HepG2 (cell line): ENCODE measurements at regions not wholly inside any gene's neighbourhood (a gene's known extent, or its start where the extent isn't known, plus 50 kb on each side); places are given as distances from the start of the nearest gene placed in this dataset.

Experiments used
- ATAC-seq: fragments of 200-7000 bp; cut with Tn5 transposase; 3 replicates; pipeline ENCODE4 v1.9.1; 2020; ENCODE audit warnings: mild to moderate bottlenecking, moderate library complexity
- BruUV-seq: library from RNA; stranded (reverse); fragments of 400-500 nt; replicated peaks from 2 replicates; lab custom pipeline; 2021; lab: Mats Ljungman, UMichigan
- CTCF ChIA-PET: fragments of 300-600 bp; formaldehyde crosslinking; extraction: SDS; loops from one replicate; lab custom pipeline; 2021; ENCODE audit warnings: low total read pairs, inconsistent platforms, low intra/inter-chr PET ratio; lab: Yijun Ruan, JAX
- POLR2A ChIA-PET: fragments of 350-600 bp; sonication (Branson Sonifier 250); formaldehyde crosslinking; loops from one replicate; lab custom pipeline; 2020; ENCODE audit warnings: antibody characterized with exemption, inconsistent platforms; lab: Yijun Ruan, JAX
- DNase-seq: peaks from one replicate; pipeline ENCODE4 v3.0.0-alpha.2; 2015; ENCODE audit warnings: low spot score
- FAIRE-seq: peaks from 3 replicates; lab custom pipeline; 2011; peaks lifted over from hg19 to GRCh38; lab: Jason Lieb, UNC
- H2AFZ ChIP-seq: one replicate; pipeline ENCODE4 v1.6.1; 2011; ENCODE audit warnings: low read length, inconsistent platforms
- H3K27ac ChIP-seq: fragments of 300-600 bp; 3 replicates; pipeline ENCODE4 v1.8.0; 2011; ENCODE audit warnings: mixed run types, mild to moderate bottlenecking, mixed read lengths, low read length, inconsistent platforms; ENCODE audit not compliant: insufficient read depth; ENCODE audit errors: extremely low read length
- H3K27me3 ChIP-seq, 2 experiments: fragments of 200-600 bp in 1 of 2; 2 replicates in 1 of 2; 3 replicates in 1 of 2; pipeline versions ENCODE4 v1.6.0 to v1.8.0; 2011; ENCODE audit warnings: low read length in 2 of 2, mild to moderate bottlenecking in 2 of 2, moderate library complexity in 2 of 2, inconsistent platforms in 1 of 2; ENCODE audit not compliant: insufficient read depth in 2 of 2, control insufficient read depth in 1 of 2
- H3K36me3 ChIP-seq, 2 experiments: fragments of 200-600 bp in 1 of 2; replicated peaks in 1 of 2; 2 replicates in 1 of 2; 3 replicates in 1 of 2; pipeline versions ENCODE4 v1.5.1 to v1.8.0; 2011; ENCODE audit warnings: low read length in 2 of 2, inconsistent platforms in 1 of 2; ENCODE audit not compliant: insufficient read depth in 2 of 2, control insufficient read depth in 1 of 2
- H3K4me1 ChIP-seq: 2 replicates; pipeline ENCODE4 v1.5.1; 2012; ENCODE audit warnings: low read length, inconsistent platforms; ENCODE audit not compliant: insufficient read depth
- H3K4me2 ChIP-seq: 2 replicates; pipeline ENCODE4 v1.6.0; 2011; ENCODE audit warnings: low read depth, low read length, inconsistent platforms
- H3K4me3 ChIP-seq, 3 experiments: fragments of 200-600 bp in 1 of 3; sonication (generic), shearing (Covaris generic) in 1 of 3; replicated peaks in 1 of 3; 2 replicates each; pipeline ENCODE4 v1.5.1; 2011 to 2016; ENCODE audit warnings: low read length in 3 of 3, inconsistent platforms in 2 of 3, low read depth in 2 of 3, mild to moderate bottlenecking in 2 of 3, control low read depth in 1 of 3, mixed read lengths in 1 of 3; ENCODE audit not compliant: insufficient read depth in 1 of 3
- H3K79me2 ChIP-seq: one replicate; pipeline ENCODE4 v1.6.1; 2011; ENCODE audit warnings: low read length, inconsistent platforms; ENCODE audit not compliant: insufficient read depth
- H3K9ac ChIP-seq: 2 replicates; pipeline ENCODE4 v1.6.0; 2011; ENCODE audit warnings: mild to moderate bottlenecking, low read depth, low read length, inconsistent platforms; ENCODE audit not compliant: insufficient read depth
- H3K9me3 ChIP-seq: 2 replicates; pipeline ENCODE4 v1.5.1; 2012; ENCODE audit warnings: mild to moderate bottlenecking, low read length
- H4K20me1 ChIP-seq: 2 replicates; pipeline ENCODE4 v1.6.0; 2011; ENCODE audit warnings: inconsistent platforms, mild to moderate bottlenecking, low read length, moderate library complexity; ENCODE audit not compliant: insufficient read depth
- HMGXB4 ChIP-seq, 2 experiments: sonication (generic) in 1 of 2; formaldehyde crosslinking in 1 of 2; IDR thresholded peaks; 2 replicates each; pipeline versions ENCODE4 v1.4.0 to v1.6.1; 2018 to 2020; ENCODE audit warnings: missing genetic modification reagents in 2 of 2, borderline replicate concordance in 1 of 2, low read depth in 1 of 2, mild to moderate bottlenecking in 1 of 2, missing biosample characterization in 1 of 2
- RARA ChIP-seq: IDR thresholded peaks from 2 replicates; pipeline ENCODE4 v1.6.1; 2016; ENCODE audit warnings: missing genetic modification reagents, missing compliant biosample characterization
- SAP130 ChIP-seq: IDR thresholded peaks from 2 replicates; pipeline ENCODE4 v1.6.1; 2016; ENCODE audit warnings: low read depth
- TOE1 ChIP-seq: sonication (generic); formaldehyde crosslinking; IDR thresholded peaks from 2 replicates; pipeline ENCODE4 v1.4.0; 2020; ENCODE audit warnings: mild to moderate bottlenecking, missing genetic modification reagents
- ZNF30 ChIP-seq: sonication (generic); formaldehyde crosslinking; IDR thresholded peaks from 2 replicates; pipeline ENCODE4 v1.5.0; 2020; ENCODE audit warnings: mild to moderate bottlenecking, missing genetic modification reagents
- ZNF775 ChIP-seq: sonication (generic); formaldehyde crosslinking; IDR thresholded peaks from 2 replicates; pipeline ENCODE4 v1.4.0; 2020; ENCODE audit warnings: missing genetic modification reagents, mild to moderate bottlenecking, moderate library complexity, borderline replicate concordance
- WGBS: methylation state at CpG from one replicate; pipeline ENCODE4 v1.1.6; 2017; ENCODE audit warnings: low lambda C conversion rate; 5-methylcytosine and 5-hydroxymethylcytosine counted together
- in situ Hi-C: cut with HindIII; loops from 2 replicates; pipeline ENCODE4 v1.10.0; 2017; ENCODE audit warnings: low pct_unique_long_range_greater_than_20kb; ENCODE audit not compliant: extremely low pct_ligation_motif_present
- intact Hi-C: fragments of 100-400 bp; cut with micrococcal nuclease; formaldehyde crosslinking; loops from one replicate; pipeline ENCODE4 v1.10.0; 2022; ENCODE audit not compliant: unreplicated experiment

DNA sequence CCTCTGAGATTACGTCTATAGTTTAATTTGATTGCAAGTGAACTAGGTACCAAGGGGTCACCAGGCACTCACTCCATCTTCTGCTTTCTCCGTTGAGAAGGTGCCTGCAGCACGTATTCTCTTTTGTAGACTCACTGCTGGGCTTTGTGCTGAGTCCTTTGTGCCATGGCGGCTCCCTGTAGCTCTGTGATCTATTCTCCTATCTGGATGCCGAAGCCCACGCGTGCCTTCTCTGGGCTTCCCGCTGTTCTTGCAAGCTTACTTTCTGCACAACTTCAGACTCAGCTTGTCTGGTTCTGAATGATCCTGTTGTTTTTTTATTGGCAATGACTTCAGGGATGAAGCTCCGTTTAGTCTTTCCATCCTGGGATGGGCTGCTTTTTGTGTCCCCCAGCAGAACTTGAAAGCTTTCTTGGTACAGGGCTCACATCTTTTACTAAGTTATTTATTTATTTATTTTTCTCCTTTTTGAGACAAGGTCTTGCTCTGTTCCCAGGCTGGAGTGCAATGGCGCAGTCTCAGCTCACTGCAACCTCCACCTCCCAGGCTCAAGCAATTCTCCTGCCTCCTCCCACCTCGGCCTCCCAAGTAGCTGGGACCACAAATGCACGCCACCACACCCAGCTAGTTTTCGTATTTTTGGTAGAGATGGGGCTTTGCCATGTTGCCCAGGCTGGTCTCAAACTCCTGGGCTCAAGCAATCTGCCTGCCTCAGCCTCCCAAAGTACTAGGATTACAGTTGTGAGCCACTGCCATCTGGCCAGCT is 100.9 kb upstream of the NKX1-1 start:
- FAIRE-seq, result no peak
- DNase-seq, result no peak
- BruUV-seq, result no TSS peak
- Histone ChIP-seq H3K4me1 (no peaks in the 10 kb centered on the region), H3K36me3 (no peaks in the 10 kb centered on the region), H3K9ac (no peak overlapping the region)
- in situ Hi-C loops, result no loop called here
- POLR2A ChIA-PET, result no interaction called here
- no peak for TF ChIP-seq RARA
- TF ChIP-seq SAP130, result no peak
- TF ChIP-seq HMGXB4 (CRISPR knock-in tag; IDR thresholded peaks at IDR 0.05; ENCODE audit: borderline replicate concordance in 1 of 2, low read depth in 1 of 2), result no peak
- no peak for TF ChIP-seq ZNF775 (CRISPR knock-in tag)
- no peak for TF ChIP-seq TOE1
- no peak for TF ChIP-seq ZNF30
- TF ChIP-seq, all 625 proteins: peak for 0
- H3K4me2 ChIP-seq, result no peak overlapping the region
- H4K20me1 ChIP-seq, result no peaks in the 10 kb centered on the region
- CTCF ChIA-PET, result no interaction called here
- H2AFZ ChIP-seq, result no peak overlapping the region
- H3K9me3 ChIP-seq, result no peaks in the 10 kb centered on the region
- intact Hi-C loops, result no loop called here
- no peak for ATAC-seq
- no peaks in the 10 kb centered on the region for H3K79me2 ChIP-seq
- WGBS, result 40% methylated on average over 13 of the region's 13 CpGs
- H3K27ac ChIP-seq, result no peak overlapping the region
- H3K4me3 ChIP-seq, result no peak overlapping the region
- peaks cover 7 to 43% of the 10 kb centered on the region in 2 experiments; a peak in 4 of 5 replicates for H3K27me3 ChIP-seq
